ENCODE measurements at regions not wholly inside any gene's neighbourhood (a gene's known extent, or its start where the extent isn't known, plus 50 kb on each side); places are given as distances from the start of the nearest gene placed in this dataset.
"Not testable (repeated sequence)": the region's sequence is repeated elsewhere in the genome, so short reads cannot be mapped to it uniquely, and the experiment has no call there.

GRCh38 chr10:46645110-46645509 lies 66.2 kb downstream of the SYT15 start:
- DNase-seq (ENCODE audit: low read depth in 2 of 2), result not testable (repeated sequence)

- not testable (repeated sequence) for DNase-seq (ENCODE audit: low read depth in 2 of 2)
These were observed 67.2 kb downstream of the SYT15 start for GRCh38 chr10:46646132-46646531.

- not testable (repeated sequence) for DNase-seq (ENCODE audit: low read depth in 2 of 2)
These were observed 72.0 kb downstream of the SYT15 start for GRCh38 chr10:46650967-46651366.

- not testable (repeated sequence) for DNase-seq (ENCODE audit: low read depth in 2 of 2)
These were observed 78.5 kb downstream of the SYT15 start for GRCh38 chr10:46657437-46657836.

GRCh38 chr10:46660027-46660834 lies 81.3 kb downstream of the SYT15 start:
- not testable (repeated sequence) for DNase-seq (ENCODE audit: low read depth in 2 of 2)

GRCh38 chr10:46660835-46661164 lies 81.9 kb downstream of the SYT15 start:
- DNase-seq (ENCODE audit: low read depth in 2 of 2), result not testable (repeated sequence)

- not testable (repeated sequence) for DNase-seq (ENCODE audit: low read depth in 2 of 2)
These were observed 86.6 kb downstream of the SYT15 start for GRCh38 chr10:46665536-46665935.

GRCh38 chr10:46668357-46668997 lies 89.5 kb downstream of the SYT15 start:
- DNase-seq (ENCODE audit: low read depth in 2 of 2), result not testable (repeated sequence)

- not testable (repeated sequence) for DNase-seq (ENCODE audit: low read depth in 2 of 2)
These were observed 99.0 kb downstream of the SYT15 start for GRCh38 chr10:46677836-46678435.

- DNase-seq (ENCODE audit: low read depth in 2 of 2), result not testable (repeated sequence)
These were observed 112.5 kb downstream of the SYT15 start for GRCh38 chr10:46691397-46691796.

GRCh38 chr10:46693218-46693617 lies 114.3 kb downstream of the SYT15 start:
- DNase-seq (ENCODE audit: low read depth in 2 of 2), result not testable (repeated sequence)

GRCh38 chr10:46717264-46717663 lies 138.3 kb downstream of the SYT15 start:
- DNase-seq (ENCODE audit: low read depth in 2 of 2), result not testable (repeated sequence)

- DNase-seq (ENCODE audit: low read depth in 2 of 2), result not testable (repeated sequence)
These were observed 139.1 kb downstream of the SYT15 start for GRCh38 chr10:46718014-46718413.

GRCh38 chr10:46720386-46720785 lies 141.5 kb downstream of the SYT15 start:
- not testable (repeated sequence) for DNase-seq (ENCODE audit: low read depth in 2 of 2)

GRCh38 chr10:46720811-46721518 lies 142.0 kb downstream of the SYT15 start:
- DNase-seq (ENCODE audit: low read depth in 2 of 2), result not testable (repeated sequence)

- DNase-seq (ENCODE audit: low read depth in 2 of 2), result not testable (repeated sequence)
These were observed 145.3 kb downstream of the SYT15 start for GRCh38 chr10:46724258-46724657.

- DNase-seq (ENCODE audit: low read depth in 2 of 2), result not testable (repeated sequence)
These were observed 149.4 kb downstream of the SYT15 start for GRCh38 chr10:46728359-46728758.

GRCh38 chr10:46730729-46731128 lies 151.8 kb downstream of the SYT15 start:
- DNase-seq (ENCODE audit: low read depth in 2 of 2), result not testable (repeated sequence)

- DNase-seq (ENCODE audit: low read depth in 2 of 2), result not testable (repeated sequence)
These were observed 154.8 kb downstream of the SYT15 start for GRCh38 chr10:46733635-46734261.

- DNase-seq (ENCODE audit: low read depth in 2 of 2), result not testable (repeated sequence)
These were observed 155.3 kb downstream of the SYT15 start for GRCh38 chr10:46734262-46734642.

GRCh38 chr10:46739919-46740318 lies 161.0 kb downstream of the SYT15 start:
- not testable (repeated sequence) for DNase-seq (ENCODE audit: low read depth in 2 of 2)
